ENCODE measurements at regions not wholly inside any gene's neighbourhood (a gene's known extent, or its start where the extent isn't known, plus 50 kb on each side); places are given as distances from the start of the nearest gene placed in this dataset.

- peak; percentile 75 for FAIRE-seq
- DNase-seq (ENCODE audit: insufficient read length, low spot score): peak; percentile 54
- no peak for TF ChIP-seq POLR2A (IDR thresholded peaks at IDR 0.05; ENCODE audit: low read depth, low read length)
These were observed 50.7 kb upstream of the PAIP2B start for GRCh38 chr2:71277536-71278103.

- no peak for FAIRE-seq
- no peak for TF ChIP-seq POLR2A (IDR thresholded peaks at IDR 0.05; ENCODE audit: low read depth, low read length)
- DNase-seq (ENCODE audit: insufficient read length, low spot score): no peak
These were observed 50.2 kb upstream of the PAIP2B start for GRCh38 chr2:71277147-71277475.

- peak; percentile 78 for FAIRE-seq
- peak; percentile 78 for TF ChIP-seq POLR2A (IDR thresholded peaks at IDR 0.05; ENCODE audit: low read depth, low read length)
- peak; percentile 91 for DNase-seq (ENCODE audit: insufficient read length, low spot score)
These were observed 49.6 kb upstream of the PAIP2B start for GRCh38 chr2:71276311-71277146.
